HG03060 (cell line): ENCODE measurements at regions not wholly inside any gene's neighbourhood (a gene's known extent, or its start where the extent isn't known, plus 50 kb on each side); places are given as distances from the start of the nearest gene placed in this dataset.
"Not testable (repeated sequence)": the region's sequence is repeated elsewhere in the genome, so short reads cannot be mapped to it uniquely, and the experiment has no call there.

Experiments
- ATAC-seq: cut with Tn5 transposase; IDR thresholded peaks from one replicate; pipeline ENCODE4 v1.9.1; 2021; ENCODE audit warnings: low read depth, moderate number of reproducible peaks; ENCODE audit not compliant: unreplicated experiment

- no peak for ATAC-seq
Measured at GRCh38 chr14:25699981-25700380, 650.0 kb upstream of the STXBP6 start.

DNA sequence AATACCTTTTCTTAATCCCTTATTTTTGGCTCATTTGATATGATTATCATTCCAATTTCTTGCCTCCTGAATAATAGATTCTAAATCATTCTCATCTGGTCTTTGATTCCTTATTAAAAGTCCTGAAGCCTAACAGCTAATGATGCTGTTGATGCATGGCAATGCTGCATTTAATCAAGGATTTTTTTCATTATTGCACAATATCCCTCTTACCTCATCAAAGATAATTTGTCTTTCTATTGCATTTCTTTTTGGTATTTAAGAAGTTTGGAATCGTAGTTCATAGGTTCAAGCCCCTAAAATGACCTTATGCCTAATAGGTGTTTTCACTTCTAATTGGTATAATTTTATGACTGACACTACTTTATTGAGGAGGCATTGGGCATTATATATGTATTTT is 648.2 kb upstream of the STXBP6 start:
- no peak for ATAC-seq

DNA sequence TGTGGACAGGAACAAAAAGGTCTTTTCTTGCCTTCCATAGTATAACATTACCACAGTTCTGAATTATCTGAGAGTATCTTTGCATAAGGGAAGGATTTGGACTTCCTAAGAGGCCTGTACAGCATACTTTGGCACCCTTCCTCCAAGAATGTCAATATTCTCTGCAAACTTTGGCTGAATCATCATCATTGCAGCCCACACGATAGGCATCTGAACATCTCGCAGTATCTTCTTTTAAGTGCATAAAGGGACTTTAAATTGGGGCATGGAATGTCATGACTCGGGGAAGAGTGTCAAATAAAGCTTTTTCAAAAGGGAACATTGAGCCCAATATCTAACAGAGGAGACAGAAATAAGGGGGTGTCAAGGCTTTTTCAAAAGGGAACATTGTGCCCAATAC is 646.2 kb upstream of the STXBP6 start:
- no peak for ATAC-seq

DNA sequence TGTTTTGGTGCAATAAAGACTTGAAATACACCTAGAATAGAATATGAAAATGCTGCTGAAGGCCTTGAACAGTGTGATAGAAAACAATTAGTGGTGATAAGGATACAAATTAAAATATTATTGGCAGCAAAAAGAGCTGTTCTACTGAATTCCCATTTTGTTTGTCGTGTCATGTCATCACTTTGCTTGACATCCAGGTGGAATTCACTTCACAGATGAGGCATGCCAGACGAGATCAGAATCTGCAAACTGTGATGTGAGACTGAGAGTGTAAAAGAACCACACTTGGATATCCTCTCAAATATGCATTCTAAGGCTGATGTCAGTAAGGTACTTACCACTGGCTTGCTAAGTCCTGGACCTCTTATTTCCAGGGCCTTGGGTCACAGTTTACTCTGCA is 635.1 kb upstream of the STXBP6 start:
- ATAC-seq = no peak

- ATAC-seq = no peak
Measured at GRCh38 chr14:25680934-25681333, 631.0 kb upstream of the STXBP6 start.

- not testable (repeated sequence) for ATAC-seq
Measured at GRCh38 chr14:25680511-25680910, 630.6 kb upstream of the STXBP6 start.

DNA sequence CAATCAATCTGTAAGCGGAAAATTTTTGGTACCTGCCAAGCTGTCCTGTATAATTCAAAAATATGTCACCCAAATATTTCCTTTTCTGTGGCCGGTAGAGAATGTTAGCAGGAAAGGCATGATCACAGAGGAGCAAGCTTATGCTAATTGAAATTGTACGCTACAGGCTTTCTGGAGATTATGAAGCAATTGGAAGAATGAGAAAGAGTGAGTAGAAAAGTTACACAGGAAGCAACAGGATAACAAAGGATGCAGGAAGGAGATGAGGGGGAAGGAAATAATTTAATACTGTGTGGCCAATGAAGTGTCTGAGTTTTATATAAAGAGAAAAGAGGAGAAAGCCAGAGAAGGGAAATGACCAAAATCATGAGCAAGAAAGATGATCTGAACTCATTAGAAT is 627.2 kb upstream of the STXBP6 start:
- ATAC-seq = no peak

DNA sequence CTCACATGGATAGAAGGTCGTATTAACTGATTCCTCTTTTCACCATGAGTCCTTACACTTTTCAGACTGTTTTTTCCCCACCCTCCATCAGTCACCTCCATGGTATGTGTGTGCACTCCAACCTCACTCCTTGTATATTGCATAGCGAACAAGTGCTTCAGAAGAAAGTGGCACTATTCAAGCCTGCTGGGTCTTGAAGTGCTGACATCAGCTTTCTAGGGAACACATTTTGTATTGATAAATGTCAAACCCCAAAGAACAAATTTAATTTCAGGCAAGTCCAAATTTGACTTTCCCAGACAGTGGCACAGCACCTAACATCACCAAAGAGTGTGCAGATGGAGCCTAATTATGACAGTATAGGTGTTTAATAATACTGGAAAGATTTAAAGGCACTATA is 617.4 kb upstream of the STXBP6 start:
- ATAC-seq = no peak

GRCh38 chr14:25666877-25667276 is 616.9 kb upstream of the STXBP6 start:
- ATAC-seq = no peak

GRCh38 chr14:25658988-25659387 is 609.0 kb upstream of the STXBP6 start:
- ATAC-seq = no peak

GRCh38 chr14:25630447-25630846 is 580.5 kb upstream of the STXBP6 start:
- ATAC-seq = no peak

GRCh38 chr14:25628978-25629377 is 579.0 kb upstream of the STXBP6 start:
- no peak for ATAC-seq

GRCh38 chr14:25628390-25628789 is 578.4 kb upstream of the STXBP6 start:
- no peak for ATAC-seq

DNA sequence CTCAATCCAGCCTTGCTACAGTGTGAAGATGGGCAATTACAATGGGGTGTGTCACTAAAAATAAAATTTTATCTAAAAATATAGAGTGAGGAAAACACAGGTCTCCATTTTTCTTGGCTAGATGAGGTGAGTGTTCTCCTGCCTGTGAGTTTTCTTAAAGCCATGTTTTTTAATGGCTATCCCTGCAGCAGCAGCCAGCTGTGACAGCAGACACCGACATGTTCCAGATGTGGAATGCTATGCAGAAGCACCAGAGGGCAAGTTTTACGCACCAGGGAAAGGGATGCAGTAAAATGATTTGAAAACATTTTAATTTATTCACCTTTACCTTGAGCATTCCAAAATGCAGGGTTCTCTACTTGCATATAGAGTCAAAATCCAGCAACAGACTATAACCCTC is 577.0 kb upstream of the STXBP6 start:
- ATAC-seq = no peak

DNA sequence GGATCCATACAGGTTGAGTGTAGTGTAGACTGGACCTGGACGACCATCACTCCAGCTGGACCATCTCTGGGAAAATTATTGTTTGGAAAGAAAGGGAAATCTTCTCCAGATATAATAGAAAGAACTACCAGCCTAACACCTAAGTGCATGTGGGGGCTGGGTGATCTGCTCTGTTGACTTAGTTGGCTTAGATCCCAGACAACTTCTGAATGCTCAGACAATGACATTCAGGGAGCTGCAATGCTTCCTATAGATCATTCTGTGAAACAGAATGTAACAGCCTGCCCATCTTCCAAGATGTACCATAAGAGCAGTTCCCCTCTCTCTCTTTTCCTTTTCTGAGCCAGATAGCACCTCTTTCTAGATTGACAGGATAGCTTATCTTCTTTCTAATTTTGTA is 572.8 kb upstream of the STXBP6 start:
- no peak for ATAC-seq

DNA sequence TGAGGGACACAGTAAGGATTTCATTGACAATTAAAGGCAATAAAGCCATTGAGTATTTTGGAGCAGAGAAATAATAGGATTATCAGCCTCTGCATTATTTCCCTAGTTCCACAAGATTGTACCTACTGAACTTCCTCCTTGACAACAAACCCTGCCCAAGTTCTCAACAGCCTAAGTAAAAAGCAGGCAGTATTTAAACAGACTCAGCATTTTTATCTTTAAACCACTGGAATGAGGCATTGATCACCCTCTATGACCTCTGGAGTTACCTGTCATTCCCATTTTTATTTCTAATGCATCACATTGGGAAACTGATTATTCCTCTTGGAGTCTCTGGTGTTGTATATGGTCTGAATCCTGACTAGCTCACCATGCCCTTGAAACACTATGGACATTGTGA is 570.6 kb upstream of the STXBP6 start:
- no peak for ATAC-seq

DNA sequence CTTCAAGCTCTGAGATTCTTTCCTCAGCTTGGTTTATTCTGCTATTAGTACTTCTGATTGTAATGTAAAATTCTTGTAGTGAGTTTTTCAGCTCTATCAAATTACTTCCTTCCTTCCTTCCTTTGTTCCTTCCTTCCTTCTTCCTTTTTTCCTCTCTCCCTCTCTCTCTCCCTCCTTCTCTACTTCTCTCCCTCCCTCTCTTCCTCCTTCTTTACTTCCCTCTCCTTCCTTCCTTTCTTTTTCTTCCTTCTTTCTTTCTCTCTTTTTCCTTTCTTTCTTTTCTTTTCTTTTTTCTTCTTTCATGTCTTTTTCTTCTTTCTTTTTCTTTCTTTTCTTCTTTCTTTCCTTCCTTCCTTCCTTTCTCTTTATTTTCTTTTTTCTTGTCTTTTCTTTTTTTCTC is 565.2 kb upstream of the STXBP6 start:
- no peak for ATAC-seq

DNA sequence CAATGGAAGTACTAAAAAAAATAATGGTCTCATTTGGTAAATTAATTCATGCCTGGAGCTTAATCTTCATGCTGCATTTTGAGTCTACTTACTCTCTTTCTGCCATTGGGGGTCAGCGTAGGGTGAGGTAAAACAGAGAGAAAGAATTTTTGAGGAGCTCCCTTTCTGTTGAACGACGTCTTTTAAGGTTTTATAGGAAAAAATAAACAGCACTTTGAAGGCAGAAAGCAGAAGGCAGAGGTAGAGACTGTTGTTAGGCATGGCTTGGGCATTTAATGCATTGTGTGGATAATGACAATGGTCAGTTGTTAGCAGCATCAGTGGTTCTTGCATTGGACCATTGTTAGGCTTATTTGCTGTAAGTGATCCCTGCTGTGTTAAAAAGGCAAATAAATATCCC is 557.2 kb upstream of the STXBP6 start:
- ATAC-seq = no peak

DNA sequence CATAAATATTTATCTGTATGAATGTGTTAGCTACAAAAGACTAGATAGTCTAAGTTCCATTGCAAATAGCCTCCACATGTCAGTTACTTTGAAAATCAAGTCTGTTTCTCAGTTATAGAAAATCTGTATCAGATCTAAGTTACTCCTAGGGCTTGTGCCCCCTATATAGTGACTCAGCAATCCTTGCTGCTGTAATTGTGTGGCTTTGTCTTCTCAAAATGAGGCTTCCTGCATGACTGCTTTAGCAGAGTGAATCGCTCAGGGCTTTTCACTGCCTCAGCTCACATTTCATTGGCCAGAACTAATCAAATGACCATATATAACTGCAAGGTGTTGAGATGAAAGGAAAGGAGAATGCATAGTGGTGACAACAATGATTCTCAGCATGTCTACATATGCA is 552.2 kb upstream of the STXBP6 start:
- ATAC-seq = no peak

- ATAC-seq = no peak
Measured at GRCh38 chr14:25588751-25589150, 538.8 kb upstream of the STXBP6 start.

GRCh38 chr14:25574628-25575325 is 524.8 kb upstream of the STXBP6 start:
- no peak for ATAC-seq

- no peak for ATAC-seq
Measured at GRCh38 chr14:25570483-25570882, 520.5 kb upstream of the STXBP6 start.

DNA sequence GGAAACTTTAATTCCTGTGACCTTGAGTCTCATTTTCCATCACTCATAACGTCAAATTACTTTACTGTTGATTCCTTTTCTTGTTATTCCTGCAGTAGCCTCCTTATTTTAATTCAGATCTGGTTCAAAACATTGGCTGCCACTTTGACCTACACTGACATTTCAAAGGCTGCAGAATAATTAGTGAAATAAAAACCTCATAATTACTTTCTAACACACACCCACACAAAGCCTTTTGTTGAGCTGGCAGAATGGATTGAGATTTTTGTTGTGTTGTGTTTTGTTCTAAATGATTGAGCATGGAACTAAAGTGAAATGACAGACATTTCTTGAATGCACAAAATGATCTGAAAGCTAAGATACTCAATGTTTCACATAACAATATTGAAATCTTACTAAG is 507.5 kb upstream of the STXBP6 start:
- ATAC-seq = no peak
